Gastroesophageal sphincter (tissue), 3 donors: ENCODE measurements at regions not wholly inside any gene's neighbourhood (a gene's known extent, or its start where the extent isn't known, plus 50 kb on each side); places are given as distances from the start of the nearest gene placed in this dataset.

Experiments used
- POLR2AphosphoS5 ChIP-seq: sonication (generic); formaldehyde crosslinking; IDR thresholded peaks from one replicate; pipeline ENCODE4 v1.6.1; 2017; ENCODE audit warnings: antibody characterized with exemption
- TF ChIP-seq, protein P1 (sequence below), 4 experiments: fragments of 200-600 bp in 2 of 4; fragments of 450-650 bp in 2 of 4; sonication (generic) in 1 of 4; IDR thresholded peaks; one replicate each; pipeline ENCODE4 v1.5.1; 2017 to 2019; ENCODE audit warnings: antibody characterized with exemption in 4 of 4, mild to moderate bottlenecking in 2 of 4, moderate library complexity in 2 of 4

DNA sequence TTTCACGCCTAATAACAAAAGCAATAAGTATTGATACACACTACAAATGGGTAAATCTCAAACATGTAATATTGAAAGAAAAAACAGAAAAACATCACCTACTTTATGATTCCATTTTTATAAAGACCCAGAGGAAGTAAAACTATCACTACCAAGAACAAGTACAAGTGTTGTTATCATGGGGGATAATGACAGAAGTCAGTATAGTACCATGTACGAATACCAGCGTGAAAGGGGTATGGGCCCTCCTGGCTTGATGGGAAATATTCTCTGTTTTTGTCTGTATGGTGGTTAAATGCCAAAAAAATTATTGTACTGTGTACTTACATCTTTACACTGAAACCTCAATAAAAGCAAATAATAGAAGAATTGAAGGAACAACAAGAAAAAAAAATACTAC is 665.7 kb downstream of the TMEM182 start:
- TF ChIP-seq, protein P1, sequence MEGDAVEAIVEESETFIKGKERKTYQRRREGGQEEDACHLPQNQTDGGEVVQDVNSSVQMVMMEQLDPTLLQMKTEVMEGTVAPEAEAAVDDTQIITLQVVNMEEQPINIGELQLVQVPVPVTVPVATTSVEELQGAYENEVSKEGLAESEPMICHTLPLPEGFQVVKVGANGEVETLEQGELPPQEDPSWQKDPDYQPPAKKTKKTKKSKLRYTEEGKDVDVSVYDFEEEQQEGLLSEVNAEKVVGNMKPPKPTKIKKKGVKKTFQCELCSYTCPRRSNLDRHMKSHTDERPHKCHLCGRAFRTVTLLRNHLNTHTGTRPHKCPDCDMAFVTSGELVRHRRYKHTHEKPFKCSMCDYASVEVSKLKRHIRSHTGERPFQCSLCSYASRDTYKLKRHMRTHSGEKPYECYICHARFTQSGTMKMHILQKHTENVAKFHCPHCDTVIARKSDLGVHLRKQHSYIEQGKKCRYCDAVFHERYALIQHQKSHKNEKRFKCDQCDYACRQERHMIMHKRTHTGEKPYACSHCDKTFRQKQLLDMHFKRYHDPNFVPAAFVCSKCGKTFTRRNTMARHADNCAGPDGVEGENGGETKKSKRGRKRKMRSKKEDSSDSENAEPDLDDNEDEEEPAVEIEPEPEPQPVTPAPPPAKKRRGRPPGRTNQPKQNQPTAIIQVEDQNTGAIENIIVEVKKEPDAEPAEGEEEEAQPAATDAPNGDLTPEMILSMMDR (IDR thresholded peaks at IDR 0.05): no peak
- TF ChIP-seq POLR2AphosphoS5: no peak
